ENCODE measurements at regions not wholly inside any gene's neighbourhood (a gene's known extent, or its start where the extent isn't known, plus 50 kb on each side); places are given as distances from the start of the nearest gene placed in this dataset.

GRCh38 chr1:116311193-116311592 is 61.9 kb upstream of the ATP1A1 start:
- no peak for TF ChIP-seq POLR2AphosphoS5 (IDR thresholded peaks at IDR 0.05; ENCODE audit: borderline replicate concordance, low read depth, low read length)
- no peak for TF ChIP-seq EZH2 (IDR thresholded peaks at IDR 0.05)
- no peak for TF ChIP-seq FOXP2 (optimal IDR thresholded peaks at IDR 0.05; ENCODE audit: control extremely low read depth, extremely low read length, insufficient read depth)

Data from SK-N-MC (cell line).